HEK293T (cell line): ENCODE measurements at regions not wholly inside any gene's neighbourhood (a gene's known extent, or its start where the extent isn't known, plus 50 kb on each side); places are given as distances from the start of the nearest gene placed in this dataset.

ENCODE experiments used
- BHLHE40 ChIP-seq: fragments of 450-650 bp; IDR thresholded peaks from 2 replicates; pipeline ENCODE4 v1.6.1; 2016; ENCODE audit warnings: mild to moderate bottlenecking, moderate library complexity, borderline replicate concordance
- CTBP1 ChIP-seq: fragments of 450-650 bp; IDR thresholded peaks from 2 replicates; pipeline ENCODE4 v1.6.1; 2016; ENCODE audit warnings: borderline replicate concordance
- ELF4 ChIP-seq: fragments of 450-650 bp; IDR thresholded peaks from 2 replicates; pipeline ENCODE4 v1.6.1; 2017; ENCODE audit warnings: antibody characterized with exemption
- FOXM1 ChIP-seq: fragments of 450-650 bp; IDR thresholded peaks from 2 replicates; pipeline ENCODE4 v1.6.1; 2017; ENCODE audit warnings: mild to moderate bottlenecking, borderline replicate concordance
- HDGF ChIP-seq: fragments of 450-650 bp; IDR thresholded peaks from 2 replicates; pipeline ENCODE4 v1.6.1; 2017; ENCODE audit warnings: antibody characterized with exemption, borderline replicate concordance
- NFRKB ChIP-seq: fragments of 450-650 bp; IDR thresholded peaks from 2 replicates; pipeline ENCODE4 v1.6.1; 2016; ENCODE audit warnings: mild to moderate bottlenecking, moderate library complexity
- SP1 ChIP-seq: fragments of 450-650 bp; IDR thresholded peaks from 2 replicates; pipeline ENCODE4 v1.6.1; 2017
- SUZ12 ChIP-seq: fragments of 450-650 bp; IDR thresholded peaks from 2 replicates; pipeline ENCODE4 v1.6.1; 2016; ENCODE audit warnings: mild to moderate bottlenecking

DNA sequence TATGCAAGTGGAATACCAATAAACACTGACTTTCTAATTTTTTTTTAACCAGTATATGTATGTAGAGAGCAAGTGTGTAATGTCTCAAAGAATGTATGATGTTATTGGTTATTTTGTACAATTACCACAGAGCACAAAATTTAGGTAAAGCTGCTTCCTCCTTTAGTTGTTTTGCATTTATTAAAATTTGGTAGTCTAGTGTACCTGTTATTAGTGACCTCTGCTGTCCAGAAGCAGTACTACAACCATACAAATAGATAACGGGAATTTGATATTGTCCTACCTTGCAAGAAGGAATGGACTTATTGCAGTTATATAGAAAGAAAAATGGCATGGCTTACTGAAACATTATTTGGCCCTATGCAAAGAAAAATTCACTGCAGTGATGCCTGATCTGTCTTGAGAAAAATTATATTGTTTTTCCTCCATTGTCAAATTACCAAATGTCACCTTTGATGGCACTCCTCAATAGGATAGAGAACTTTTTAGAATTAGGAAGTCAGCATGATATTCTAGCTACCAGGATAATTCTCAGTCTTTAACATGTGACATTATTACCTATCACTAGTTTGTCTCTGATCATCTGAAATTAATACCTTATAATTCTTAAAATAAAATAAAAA is 153.9 kb upstream of the RMST start:
- no peak for TF ChIP-seq SP1
- no peak for TF ChIP-seq SUZ12
- TF ChIP-seq FOXM1, result no peak
- no peak for TF ChIP-seq ELF4
- TF ChIP-seq CTBP1, result no peak
- TF ChIP-seq BHLHE40, result no peak
- TF ChIP-seq HDGF, result no peak
- no peak for TF ChIP-seq NFRKB
